ENCODE measurements at regions not wholly inside any gene's neighbourhood (a gene's known extent, or its start where the extent isn't known, plus 50 kb on each side); places are given as distances from the start of the nearest gene placed in this dataset.

DNA sequence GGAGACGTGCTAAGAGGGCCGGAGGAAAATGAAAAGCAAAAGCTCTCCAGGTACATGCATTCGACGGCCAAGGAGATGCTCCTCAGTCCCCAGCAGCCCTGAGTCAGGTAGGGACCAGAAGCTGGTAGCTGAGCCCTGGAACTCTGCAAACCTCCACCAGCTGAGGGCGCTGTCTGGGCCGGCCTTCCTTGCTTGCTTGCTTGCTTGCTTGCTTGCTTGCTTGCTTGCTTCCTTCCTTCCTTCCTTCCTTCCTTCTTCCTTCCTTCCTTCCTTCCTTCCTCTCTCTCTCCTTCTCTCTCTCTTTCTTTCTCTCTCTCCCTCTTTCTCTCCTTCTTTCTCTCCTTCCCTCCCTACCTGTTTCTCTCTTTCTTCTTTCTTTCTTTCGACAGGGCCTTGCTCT, 94.6 kb upstream of the RASGRF1 start:
- no peak for DNase-seq (ENCODE audit: low read depth)

DNA sequence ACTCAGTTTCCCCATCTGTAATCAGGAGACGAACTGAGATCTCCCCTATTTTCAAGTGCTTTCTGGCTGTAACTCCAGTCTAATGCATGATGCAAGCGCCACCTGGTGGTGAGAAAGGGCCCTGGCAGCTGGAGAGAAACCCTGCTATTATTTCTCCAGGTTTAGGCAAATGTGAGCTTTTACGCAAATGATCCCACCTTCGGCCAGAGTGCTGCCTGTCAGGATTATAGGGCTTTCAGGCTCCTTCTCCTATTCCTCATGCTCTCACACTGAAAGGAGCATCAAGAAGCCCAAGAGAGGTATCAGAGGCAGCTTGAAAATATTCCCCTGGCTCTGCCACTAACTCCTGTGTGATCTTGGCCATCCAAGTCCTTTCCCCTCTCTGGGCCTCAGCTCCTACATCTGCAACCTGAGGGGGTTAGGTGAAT, 93.9 kb upstream of the RASGRF1 start:
- peak; percentile 27 for DNase-seq (ENCODE audit: low read depth)

GRCh38 chr15:79180318-79180717, 89.7 kb upstream of the RASGRF1 start:
- DNase-seq (ENCODE audit: low read depth) = no peak

DNA sequence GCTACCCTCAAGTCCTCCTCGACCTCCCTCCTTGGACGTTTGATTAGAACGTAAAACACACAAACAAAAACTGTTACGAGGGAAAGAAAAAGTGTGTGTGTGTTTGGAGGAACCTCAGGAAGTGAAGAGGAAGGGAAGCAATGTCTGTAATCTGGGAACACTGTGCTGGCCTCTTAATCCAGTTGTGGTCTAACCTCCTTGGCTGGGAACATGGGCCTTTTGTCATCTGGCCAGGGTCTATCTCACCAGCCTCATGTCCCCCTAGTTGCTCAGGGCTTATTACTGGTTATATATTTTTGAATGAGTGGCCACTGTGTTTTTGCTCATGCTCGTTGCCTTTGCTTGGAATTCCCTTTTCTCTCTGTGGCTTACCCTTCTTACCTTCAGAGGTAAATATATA, 89.0 kb upstream of the RASGRF1 start:
- no peak for DNase-seq (ENCODE audit: low read depth)

DNA sequence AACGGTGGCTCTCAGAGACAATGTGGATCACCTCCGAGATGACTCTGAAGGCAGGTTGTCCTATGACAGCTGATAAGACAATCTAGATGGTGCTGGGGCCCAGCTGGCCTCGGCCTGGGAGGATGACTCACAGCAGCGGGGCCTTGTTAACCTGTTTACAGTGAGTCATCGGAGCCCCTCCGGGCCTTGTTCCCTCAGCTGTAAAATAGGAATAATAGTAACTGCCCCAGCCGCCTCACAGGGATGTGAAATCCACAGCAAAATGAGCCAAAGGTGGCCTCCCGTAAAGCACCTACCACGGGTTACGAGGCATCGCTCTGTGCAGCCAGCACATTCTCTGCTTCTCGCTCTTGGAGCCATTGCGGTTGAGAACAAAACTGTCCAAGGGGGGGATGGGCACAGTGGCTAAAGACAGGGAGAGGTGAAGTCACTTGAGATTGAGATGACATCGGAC, 88.6 kb upstream of the RASGRF1 start:
- DNase-seq (ENCODE audit: low read depth) = no peak

DNA sequence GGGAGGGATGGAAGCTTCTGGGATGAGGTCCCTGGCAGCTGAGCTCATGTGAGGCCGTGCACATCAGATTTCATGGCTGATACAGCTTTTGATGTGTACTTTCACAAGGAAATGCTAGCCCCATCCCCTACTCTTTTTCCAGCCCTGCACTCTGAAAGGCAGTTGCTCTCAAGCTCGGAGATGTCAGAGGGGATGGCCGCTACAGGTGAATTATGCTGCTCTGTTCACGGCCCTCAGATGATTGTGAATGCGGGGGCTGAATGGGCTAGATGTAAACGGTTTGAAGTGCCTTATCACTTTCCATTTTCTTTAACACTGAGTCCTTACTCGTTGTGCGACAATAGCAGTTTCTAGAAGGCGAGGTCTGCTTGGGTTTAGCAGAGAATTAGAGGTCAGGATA, 88.0 kb upstream of the RASGRF1 start:
- no peak for DNase-seq (ENCODE audit: low read depth)

- DNase-seq (ENCODE audit: low read depth) = no peak
These were observed 85.6 kb upstream of the RASGRF1 start for GRCh38 chr15:79176151-79176550.

GRCh38 chr15:79172801-79173460, 82.4 kb upstream of the RASGRF1 start:
- DNase-seq (ENCODE audit: low read depth) = no peak

DNA sequence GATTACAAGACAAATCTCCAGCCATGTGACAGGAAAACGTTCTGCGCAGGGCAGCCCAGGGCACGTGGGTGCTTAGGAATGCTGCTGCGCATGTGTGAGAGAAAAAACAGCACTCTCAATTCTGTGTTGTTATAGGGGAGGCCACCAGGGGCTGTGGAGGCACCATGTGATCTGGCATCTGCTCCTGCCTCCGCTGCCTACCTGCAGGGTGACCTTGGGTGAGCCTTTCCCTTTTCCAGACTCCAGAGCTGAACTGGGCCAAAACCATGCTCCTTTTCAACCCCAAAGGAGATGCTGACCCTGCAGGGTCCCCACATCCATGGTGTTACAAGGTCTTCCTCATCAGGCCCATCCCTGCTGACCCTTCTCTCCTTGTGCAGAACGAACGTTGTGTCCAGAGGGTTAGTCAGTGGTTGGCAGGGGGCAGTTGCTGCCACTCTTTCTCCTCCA, 81.5 kb upstream of the RASGRF1 start:
- no peak for DNase-seq (ENCODE audit: low read depth)

DNA sequence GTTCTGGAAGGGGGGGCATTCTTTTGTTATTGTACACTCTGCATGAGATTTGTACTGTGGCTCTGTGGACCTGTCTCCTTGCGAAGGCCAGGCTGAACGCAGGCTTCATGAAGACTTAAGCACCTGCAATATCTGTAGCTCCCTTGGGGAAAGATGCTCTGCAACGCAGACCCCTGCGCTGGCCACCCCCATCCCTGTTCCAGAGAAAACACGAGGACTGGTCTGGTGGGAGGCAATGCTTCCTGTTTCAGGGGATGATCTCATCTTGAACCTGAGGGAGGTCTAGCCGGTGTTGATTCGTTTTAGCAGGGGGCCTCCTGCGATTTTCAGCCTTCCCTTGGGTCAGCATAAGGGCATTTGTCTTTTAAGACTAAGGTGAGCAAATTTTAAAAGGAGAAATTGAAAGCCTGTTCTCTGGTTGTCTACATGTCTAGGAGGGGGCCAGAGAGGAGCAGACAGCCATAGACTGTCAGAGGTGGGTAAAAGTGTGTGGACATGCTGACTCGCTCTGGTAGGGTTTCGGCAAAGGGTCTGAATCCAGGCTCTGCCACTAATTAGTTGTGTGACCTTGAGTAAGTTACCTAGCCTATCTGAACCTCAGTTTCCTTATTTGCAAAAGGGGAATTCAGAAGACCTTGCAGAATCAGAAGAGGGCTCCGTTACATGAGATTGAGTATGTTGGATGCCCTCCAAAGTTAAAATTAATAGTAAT, 80.9 kb upstream of the RASGRF1 start:
- no peak for DNase-seq (ENCODE audit: low read depth)

DNA sequence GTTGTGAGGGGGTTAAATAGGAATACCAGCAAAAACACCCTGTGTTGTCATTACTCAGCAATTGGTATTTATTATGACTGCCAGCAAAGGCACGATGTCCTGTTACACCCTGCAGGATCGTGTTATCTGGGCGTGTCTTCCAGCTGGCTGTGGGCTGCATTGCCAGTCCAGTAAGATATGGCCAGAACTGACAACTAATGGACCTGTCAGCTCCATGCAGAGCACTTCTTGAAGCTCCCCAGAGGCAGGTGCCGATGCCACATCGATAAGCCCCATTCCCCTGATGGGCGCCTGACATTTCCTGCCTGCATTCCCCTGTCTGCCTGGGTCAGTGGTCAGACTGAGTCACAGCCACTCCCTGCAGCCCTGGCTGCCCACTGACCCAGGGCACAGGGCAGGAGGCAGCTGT, 79.7 kb upstream of the RASGRF1 start:
- DNase-seq (ENCODE audit: low read depth) = no peak

DNA sequence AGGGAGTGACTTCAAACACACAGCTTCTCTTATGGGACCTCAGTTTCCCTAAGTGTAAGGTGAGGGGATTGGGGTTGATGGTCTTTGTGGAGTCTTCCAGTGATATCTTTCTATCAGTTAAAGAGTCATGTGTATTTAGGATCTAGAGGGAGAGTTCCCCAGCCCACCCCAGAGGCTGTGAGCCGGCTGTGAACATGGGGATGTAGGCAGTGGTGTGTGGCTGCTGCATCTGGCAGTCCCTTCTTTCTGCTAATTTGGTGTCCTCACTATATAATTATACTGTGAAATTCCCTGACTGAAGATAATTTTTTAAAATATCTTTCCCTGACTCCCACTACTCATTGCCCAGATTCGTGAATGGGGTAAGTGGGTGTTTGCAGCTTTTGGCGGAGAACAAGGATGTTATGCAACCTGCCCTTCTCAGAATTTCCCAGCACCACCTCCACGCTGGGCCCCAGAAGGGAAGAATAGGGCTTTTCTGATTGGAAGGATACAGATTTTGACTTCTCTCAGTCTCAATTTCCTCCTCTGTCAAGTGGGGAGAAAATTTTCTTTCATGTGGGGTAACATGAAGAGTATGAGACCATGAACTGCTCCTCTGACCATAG, 79.0 kb upstream of the RASGRF1 start:
- no peak for DNase-seq (ENCODE audit: low read depth)

GRCh38 chr15:79168922-79169456, 78.4 kb upstream of the RASGRF1 start:
- no peak for DNase-seq (ENCODE audit: low read depth)

- DNase-seq (ENCODE audit: low read depth) = no peak
These were observed 77.2 kb upstream of the RASGRF1 start for GRCh38 chr15:79167776-79168175.

DNA sequence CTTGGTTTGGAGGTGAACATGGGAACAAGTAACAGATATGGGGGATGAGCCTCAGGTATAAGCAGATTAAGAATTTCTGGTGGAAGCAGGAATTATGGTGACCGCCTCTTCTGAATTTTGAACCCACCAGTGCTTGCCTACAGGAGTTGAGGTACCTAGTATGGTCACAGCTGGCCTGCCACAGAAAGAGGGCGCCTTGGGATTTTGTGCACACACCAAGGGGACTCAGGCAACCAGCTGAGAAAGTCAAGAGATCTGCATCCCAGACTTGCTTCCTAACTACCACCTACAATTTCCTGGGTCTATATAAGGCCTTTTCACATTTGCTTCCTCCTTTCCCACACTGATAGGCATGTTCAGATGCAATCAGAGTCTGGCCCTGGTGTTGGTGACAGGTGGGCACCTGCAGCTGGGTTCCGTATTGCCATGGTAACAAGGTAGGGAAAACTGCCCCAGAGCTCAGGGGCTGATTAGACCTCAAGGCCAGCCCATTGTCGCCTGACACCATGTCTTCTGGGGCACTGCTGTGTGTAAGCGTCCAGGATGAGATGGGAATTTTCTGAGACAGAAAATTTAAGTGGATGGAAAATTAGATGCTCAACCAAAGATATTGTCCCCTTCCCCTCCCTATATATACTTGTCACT, 75.9 kb upstream of the RASGRF1 start:
- no peak for DNase-seq (ENCODE audit: low read depth)

DNA sequence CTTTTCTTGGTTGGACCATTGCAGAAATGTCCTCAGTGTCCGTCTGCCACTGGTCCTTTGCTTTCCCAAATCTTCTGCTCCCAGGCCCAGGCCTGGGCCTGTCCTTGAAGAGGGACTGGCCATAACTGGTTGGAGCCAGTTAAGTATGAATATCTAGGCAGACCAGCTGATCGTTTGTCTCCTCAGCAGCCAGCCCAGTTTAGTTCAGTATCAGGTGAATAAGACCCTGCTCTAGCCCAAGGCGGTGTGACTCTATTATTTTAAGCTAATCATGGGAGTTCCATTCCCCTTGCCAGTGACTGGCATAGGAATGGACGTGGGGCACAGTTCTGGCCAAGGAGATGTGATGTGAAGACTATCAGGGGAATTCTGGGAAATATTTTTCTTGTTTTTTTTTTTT, 73.9 kb upstream of the RASGRF1 start:
- no peak for DNase-seq (ENCODE audit: low read depth)

DNA sequence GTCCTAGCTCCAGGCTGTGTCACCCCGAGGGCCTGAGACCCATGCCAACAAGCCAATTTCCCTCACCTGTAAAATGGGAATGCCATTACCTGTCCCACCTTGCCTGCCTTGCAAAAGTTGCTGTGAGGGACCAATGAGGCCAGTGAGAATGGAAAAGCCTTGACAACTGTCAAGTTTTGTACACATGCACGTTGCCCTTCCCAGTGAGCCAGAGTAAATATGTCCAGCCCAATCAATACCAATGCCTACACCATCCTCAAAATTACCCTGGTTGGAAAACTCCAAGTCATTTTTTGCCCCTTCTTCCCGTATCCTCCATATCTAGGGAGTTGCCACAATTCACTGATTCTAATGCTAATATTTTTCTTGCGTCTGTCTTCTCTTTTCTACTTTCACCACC, 73.5 kb upstream of the RASGRF1 start:
- DNase-seq (ENCODE audit: low read depth) = no peak

- DNase-seq (ENCODE audit: low read depth) = no peak
These were observed 72.8 kb upstream of the RASGRF1 start for GRCh38 chr15:79163395-79163794.

DNA sequence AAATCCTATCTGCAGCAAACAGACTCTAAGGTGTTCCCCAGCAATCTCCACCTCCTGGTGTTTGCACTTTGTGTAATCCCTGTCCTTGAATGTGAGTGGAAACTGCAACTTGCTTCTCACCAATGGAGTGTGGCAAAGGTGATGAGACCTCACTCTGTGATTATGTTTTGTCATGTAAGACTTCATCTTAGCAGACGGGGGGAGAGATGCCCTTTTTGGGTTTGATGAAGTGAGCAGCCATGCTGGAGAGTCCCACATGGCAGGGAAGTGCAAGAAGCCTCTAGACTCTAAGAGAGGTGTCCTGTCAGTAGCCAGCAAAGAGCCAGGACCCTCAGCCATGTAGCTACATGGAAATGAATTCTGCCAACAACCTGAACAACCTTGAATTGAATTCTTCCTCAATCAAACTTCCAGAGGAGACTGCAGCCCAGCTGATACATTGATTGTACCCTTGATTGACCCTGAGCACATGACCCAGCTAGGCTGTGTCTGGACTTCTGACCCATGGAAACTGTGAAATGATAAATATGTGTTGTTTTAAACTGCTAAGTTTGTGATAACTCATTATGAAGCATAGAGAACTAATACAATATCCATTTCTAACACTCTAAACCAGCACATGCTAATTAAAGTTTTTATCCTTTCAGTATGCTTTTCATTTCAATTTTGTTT, 71.4 kb upstream of the RASGRF1 start:
- no peak for DNase-seq (ENCODE audit: low read depth)

GRCh38 chr15:79160211-79160610, 69.6 kb upstream of the RASGRF1 start:
- DNase-seq (ENCODE audit: low read depth) = no peak

DNA sequence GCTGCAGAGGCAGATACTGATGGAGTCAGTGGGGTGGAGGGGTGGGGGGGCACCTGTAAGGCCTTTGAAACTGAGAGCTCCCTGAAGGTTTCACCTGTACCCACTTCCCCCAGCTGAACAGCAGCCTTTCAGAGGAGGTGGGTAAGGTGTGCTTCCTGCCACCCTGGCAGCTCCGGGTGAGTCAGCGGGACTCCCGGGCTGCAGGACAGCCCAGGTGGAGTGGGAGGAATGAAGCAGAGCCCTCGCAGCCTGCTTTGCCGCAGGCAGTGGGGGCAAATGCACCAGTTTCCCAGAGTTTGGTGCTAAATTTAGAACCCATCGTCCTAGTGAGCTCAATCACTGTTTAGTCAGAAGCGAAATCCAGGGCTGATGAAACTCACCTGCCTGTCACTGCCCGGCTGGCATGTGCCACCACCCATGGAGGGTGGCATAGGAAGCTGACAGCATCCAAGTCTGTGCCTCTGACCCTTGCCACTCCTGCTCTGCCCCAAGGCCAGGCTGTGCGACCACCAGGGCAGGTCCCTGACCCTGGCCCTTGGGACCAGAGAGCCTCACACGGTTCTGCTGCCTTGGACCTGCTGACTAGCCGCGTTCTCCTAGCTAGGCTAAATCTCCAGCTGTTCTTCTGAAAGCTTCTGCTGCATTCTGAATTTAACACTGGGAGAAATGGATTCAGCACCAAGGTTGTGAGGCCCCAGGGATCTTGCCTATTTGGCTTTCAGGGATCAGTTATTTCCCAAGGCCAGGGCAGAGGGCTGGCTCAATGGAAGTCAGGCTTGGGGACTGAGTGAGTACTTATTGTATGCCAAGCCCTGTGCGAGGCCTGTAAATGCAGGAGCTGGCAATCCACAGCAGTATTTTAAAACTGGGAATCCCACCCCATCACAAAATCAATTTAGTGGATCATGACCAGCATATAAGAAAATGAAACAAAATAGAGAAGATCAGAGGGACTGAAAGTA, 67.3 kb upstream of the RASGRF1 start:
- DNase-seq (ENCODE audit: low read depth) = no peak

All from activated T-helper 1 cell treated with Interleukin-2 at 50 U/mL for 16 hours (primary cell).